ENCODE measurements at regions not wholly inside any gene's neighbourhood (a gene's known extent, or its start where the extent isn't known, plus 50 kb on each side); places are given as distances from the start of the nearest gene placed in this dataset.

DNA sequence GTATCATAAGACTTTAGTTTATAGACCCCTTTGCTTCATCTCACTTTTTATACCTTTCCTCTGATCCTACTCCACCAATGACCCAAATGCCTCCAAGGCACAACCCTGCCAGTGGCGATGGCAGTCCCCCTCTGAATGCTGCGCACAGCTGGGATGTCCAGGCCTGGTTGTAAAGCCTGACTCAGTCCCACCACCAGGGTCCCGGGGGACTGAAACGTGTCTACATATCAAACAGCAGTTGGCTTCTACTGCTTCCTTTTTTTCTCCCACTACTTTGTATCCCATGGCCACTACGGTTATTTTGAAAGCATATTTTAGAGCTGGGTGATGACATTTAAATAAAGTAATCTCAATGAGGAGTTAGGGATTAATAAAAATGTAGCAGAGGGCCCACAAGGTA, 329.8 kb upstream of the PSMD7 start:
- TF ChIP-seq, protein P1, sequence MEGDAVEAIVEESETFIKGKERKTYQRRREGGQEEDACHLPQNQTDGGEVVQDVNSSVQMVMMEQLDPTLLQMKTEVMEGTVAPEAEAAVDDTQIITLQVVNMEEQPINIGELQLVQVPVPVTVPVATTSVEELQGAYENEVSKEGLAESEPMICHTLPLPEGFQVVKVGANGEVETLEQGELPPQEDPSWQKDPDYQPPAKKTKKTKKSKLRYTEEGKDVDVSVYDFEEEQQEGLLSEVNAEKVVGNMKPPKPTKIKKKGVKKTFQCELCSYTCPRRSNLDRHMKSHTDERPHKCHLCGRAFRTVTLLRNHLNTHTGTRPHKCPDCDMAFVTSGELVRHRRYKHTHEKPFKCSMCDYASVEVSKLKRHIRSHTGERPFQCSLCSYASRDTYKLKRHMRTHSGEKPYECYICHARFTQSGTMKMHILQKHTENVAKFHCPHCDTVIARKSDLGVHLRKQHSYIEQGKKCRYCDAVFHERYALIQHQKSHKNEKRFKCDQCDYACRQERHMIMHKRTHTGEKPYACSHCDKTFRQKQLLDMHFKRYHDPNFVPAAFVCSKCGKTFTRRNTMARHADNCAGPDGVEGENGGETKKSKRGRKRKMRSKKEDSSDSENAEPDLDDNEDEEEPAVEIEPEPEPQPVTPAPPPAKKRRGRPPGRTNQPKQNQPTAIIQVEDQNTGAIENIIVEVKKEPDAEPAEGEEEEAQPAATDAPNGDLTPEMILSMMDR (IDR thresholded peaks at IDR 0.05; ENCODE audit: poor library complexity): no peak
- no peak for TF ChIP-seq EZH2 (IDR thresholded peaks at IDR 0.05; ENCODE audit: borderline replicate concordance)
- no peak for TF ChIP-seq EZH2phosphoT487 (IDR thresholded peaks at IDR 0.05; ENCODE audit: low read depth, severe bottlenecking, unreplicated experiment)
